NCI-H748 treated with DMSO at 0.1 percent for 48 hours (cell line): ENCODE measurements at regions not wholly inside any gene's neighbourhood (a gene's known extent, or its start where the extent isn't known, plus 50 kb on each side); places are given as distances from the start of the nearest gene placed in this dataset.
A peak's percentile ranks its signal among the peaks of the same experiment; 100 is the strongest.

Source experiments
- DNase-seq: peaks from one replicate; lab custom pipeline; 2025; lab: John Stamatoyannopoulos, UW

- DNase-seq: no peak
Observed at GRCh38 chr1:223000632-223001031, 142.4 kb downstream of the TLR5 start.

GRCh38 chr1:223001653-223002634 lies 141.1 kb downstream of the TLR5 start:
- peak; percentile 66 for DNase-seq

- peak; percentile 15 for DNase-seq
Observed at GRCh38 chr1:223003549-223003948, 139.5 kb downstream of the TLR5 start.

- no peak for DNase-seq
Observed at GRCh38 chr1:223006371-223006770, 136.7 kb downstream of the TLR5 start.

- no peak for DNase-seq
Observed at GRCh38 chr1:223006917-223007648, 136.0 kb downstream of the TLR5 start.

- no peak for DNase-seq
Observed at GRCh38 chr1:223007935-223008334, 135.1 kb downstream of the TLR5 start.

GRCh38 chr1:223008808-223009207 lies 134.2 kb downstream of the TLR5 start:
- DNase-seq: no peak

GRCh38 chr1:223009406-223009805 lies 133.6 kb downstream of the TLR5 start:
- DNase-seq: no peak

GRCh38 chr1:223010582-223011504 lies 132.2 kb downstream of the TLR5 start:
- no peak for DNase-seq

- no peak for DNase-seq
Observed at GRCh38 chr1:223011505-223011856, 131.6 kb downstream of the TLR5 start.

- DNase-seq: no peak
Observed at GRCh38 chr1:223012176-223012788, 130.8 kb downstream of the TLR5 start.

GRCh38 chr1:223012938-223013337 lies 130.1 kb downstream of the TLR5 start:
- no peak for DNase-seq

GRCh38 chr1:223014142-223014873 lies 128.7 kb downstream of the TLR5 start:
- no peak for DNase-seq

GRCh38 chr1:223016381-223016780 lies 126.7 kb downstream of the TLR5 start:
- DNase-seq: no peak

GRCh38 chr1:223016890-223017289 lies 126.2 kb downstream of the TLR5 start:
- no peak for DNase-seq

- no peak for DNase-seq
Observed at GRCh38 chr1:223017291-223017690, 125.8 kb downstream of the TLR5 start.

- DNase-seq: no peak
Observed at GRCh38 chr1:223018534-223018933, 124.5 kb downstream of the TLR5 start.

GRCh38 chr1:223019256-223019655 lies 123.8 kb downstream of the TLR5 start:
- DNase-seq: no peak

GRCh38 chr1:223020770-223021169 lies 122.3 kb downstream of the TLR5 start:
- no peak for DNase-seq

- DNase-seq: no peak
Observed at GRCh38 chr1:223022641-223023473, 120.2 kb downstream of the TLR5 start.
